ENCODE measurements at regions not wholly inside any gene's neighbourhood (a gene's known extent, or its start where the extent isn't known, plus 50 kb on each side); places are given as distances from the start of the nearest gene placed in this dataset.
A peak's percentile ranks its signal among the peaks of the same experiment; 100 is the strongest.

GRCh38 chr3:124621498-124621897 is 108.8 kb upstream of the UMPS start:
- Mint-ChIP-seq H3K4me1 (ENCODE audit: unreplicated experiment) (peaks cover 17% of the 10 kb centered on the region), H3K27ac (no peak overlapping the region), H3K36me3 (peaks cover 9% of the 10 kb centered on the region), H3K27me3 (no peaks in the 10 kb centered on the region), H3K4me3 (no peak overlapping the region), H3K9me3 (no peaks in the 10 kb centered on the region)
- TF ChIP-seq CTCF (conservative IDR thresholded peaks at IDR 0.05), result no peak
- DNase-seq (ENCODE audit: extremely low spot score, unreplicated experiment), result no peak

- H3K9me3 Mint-ChIP-seq, result no peaks in the 10 kb centered on the region
- H3K36me3 Mint-ChIP-seq, result peaks cover 3% of the 10 kb centered on the region
- H3K27me3 Mint-ChIP-seq, result no peaks in the 10 kb centered on the region
- no peak overlapping the region for H3K27ac Mint-ChIP-seq
- no peak for TF ChIP-seq CTCF (conservative IDR thresholded peaks at IDR 0.05)
- DNase-seq (ENCODE audit: extremely low spot score, unreplicated experiment), result no peak
- H3K4me3 Mint-ChIP-seq, result no peak overlapping the region
- peaks cover 23% of the 10 kb centered on the region for H3K4me1 Mint-ChIP-seq (ENCODE audit: unreplicated experiment)
These were observed 105.2 kb upstream of the UMPS start for GRCh38 chr3:124625074-124625473.

GRCh38 chr3:124627501-124627908 is 102.7 kb upstream of the UMPS start:
- Mint-ChIP-seq H3K4me1 (ENCODE audit: unreplicated experiment) (peaks cover 17% of the 10 kb centered on the region), H3K27ac (no peak overlapping the region), H3K27me3 (no peaks in the 10 kb centered on the region), H3K9me3 (no peaks in the 10 kb centered on the region), H3K4me3 (no peak overlapping the region), H3K36me3 (peaks cover 3% of the 10 kb centered on the region)
- DNase-seq (ENCODE audit: extremely low spot score, unreplicated experiment), result no peak
- TF ChIP-seq CTCF (conservative IDR thresholded peaks at IDR 0.05), result no peak

- no peaks in the 10 kb centered on the region for H3K27me3 Mint-ChIP-seq
- no peak for TF ChIP-seq CTCF (conservative IDR thresholded peaks at IDR 0.05)
- H3K4me1 Mint-ChIP-seq (ENCODE audit: unreplicated experiment), result peaks cover 17% of the 10 kb centered on the region
- H3K36me3 Mint-ChIP-seq, result peaks cover 8% of the 10 kb centered on the region
- no peaks in the 10 kb centered on the region for H3K9me3 Mint-ChIP-seq
- DNase-seq (ENCODE audit: extremely low spot score, unreplicated experiment), result no peak
- peak overlapping the region; percentile 8 for H3K4me3 Mint-ChIP-seq
- peak overlapping the region; percentile 37 for H3K27ac Mint-ChIP-seq
These were observed 101.4 kb upstream of the UMPS start for GRCh38 chr3:124628863-124629262.

GRCh38 chr3:124629497-124629896 is 100.8 kb upstream of the UMPS start:
- no peaks in the 10 kb centered on the region for H3K9me3 Mint-ChIP-seq
- peaks cover 17% of the 10 kb centered on the region for H3K4me1 Mint-ChIP-seq (ENCODE audit: unreplicated experiment)
- no peak for DNase-seq (ENCODE audit: extremely low spot score, unreplicated experiment)
- TF ChIP-seq CTCF (conservative IDR thresholded peaks at IDR 0.05), result no peak
- H3K27me3 Mint-ChIP-seq, result no peaks in the 10 kb centered on the region
- peak overlapping the region; percentile 37 for H3K27ac Mint-ChIP-seq
- peak overlapping the region; percentile 8 for H3K4me3 Mint-ChIP-seq
- H3K36me3 Mint-ChIP-seq, result peaks cover 8% of the 10 kb centered on the region

GRCh38 chr3:124630960-124631359 is 99.3 kb upstream of the UMPS start:
- DNase-seq (ENCODE audit: extremely low spot score, unreplicated experiment), result no peak
- Mint-ChIP-seq H3K9me3 (no peaks in the 10 kb centered on the region), H3K4me3 (peak overlapping the region; percentile 37), H3K4me1 (ENCODE audit: unreplicated experiment) (peaks cover 23% of the 10 kb centered on the region), H3K27ac (peak overlapping the region; percentile 11), H3K36me3 (peaks cover 21% of the 10 kb centered on the region), H3K27me3 (no peaks in the 10 kb centered on the region)
- TF ChIP-seq CTCF (conservative IDR thresholded peaks at IDR 0.05), result no peak
